ENCODE measurements at regions not wholly inside any gene's neighbourhood (a gene's known extent, or its start where the extent isn't known, plus 50 kb on each side); places are given as distances from the start of the nearest gene placed in this dataset.
"Not testable (repeated sequence)": the region's sequence is repeated elsewhere in the genome, so short reads cannot be mapped to it uniquely, and the experiment has no call there.

- DNase-seq (ENCODE audit: low read depth in 1 of 2, low spot score in 1 of 2) = no peak
- Histone ChIP-seq H3K9me3 (no peaks in the 10 kb centered on the region), H3K4me2 (no peak overlapping the region), H3K27ac (no peak overlapping the region), H3K4me3 (no peak overlapping the region), H3K4me1 (no peaks in the 10 kb centered on the region)
- no peak for FAIRE-seq
- ChIA-PET CTCF (no interaction called here), POLR2A (no interaction called here)
- 13% methylated on average over 4 of the region's 4 CpGs for WGBS (ENCODE audit: missing lambda C conversion rate)
- ATAC-seq = no peak
- TF ChIP-seq E2F6 (IDR thresholded peaks at IDR 0.05; ENCODE audit: borderline replicate concordance, low read depth) (no peak), RCOR1 (IDR thresholded peaks at IDR 0.05; ENCODE audit: low read depth, low read length) (no peak), MAFK (IDR thresholded peaks at IDR 0.05; ENCODE audit: partially characterized antibody) (no peak), NFE2L2 (conservative IDR thresholded peaks at IDR 0.05; ENCODE audit: low read length) (no peak), KDM5A (IDR thresholded peaks at IDR 0.05) (no peak), HOXB13 (CRISPR knock-in tag; IDR thresholded peaks at IDR 0.05; ENCODE audit: low read depth) (no peak), POLR2AphosphoS2 (conservative IDR thresholded peaks at IDR 0.05; ENCODE audit: low read length) (no peak), JUNB (IDR thresholded peaks at IDR 0.05) (no peak), SREBF2 (IDR thresholded peaks at IDR 0.05) (no peak), MYC (IDR thresholded peaks at IDR 0.05; ENCODE audit: borderline replicate concordance, low read length) (no peak), ZNF302 (CRISPR knock-in tag; IDR thresholded peaks at IDR 0.05) (no peak), REST (IDR thresholded peaks at IDR 0.05) (no peak), CHD4 (IDR thresholded peaks at IDR 0.05; ENCODE audit: borderline replicate concordance) (no peak), EHF (CRISPR knock-in tag; IDR thresholded peaks at IDR 0.05) (no peak)
- TF ChIP-seq, protein P1, sequence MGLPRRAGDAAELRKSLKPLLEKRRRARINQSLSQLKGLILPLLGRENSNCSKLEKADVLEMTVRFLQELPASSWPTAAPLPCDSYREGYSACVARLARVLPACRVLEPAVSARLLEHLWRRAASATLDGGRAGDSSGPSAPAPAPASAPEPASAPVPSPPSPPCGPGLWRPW (IDR thresholded peaks at IDR 0.05) = no peak
Measured at GRCh38 chr1:72997624-72998023, 715.3 kb upstream of the NEGR1 start.

DNA sequence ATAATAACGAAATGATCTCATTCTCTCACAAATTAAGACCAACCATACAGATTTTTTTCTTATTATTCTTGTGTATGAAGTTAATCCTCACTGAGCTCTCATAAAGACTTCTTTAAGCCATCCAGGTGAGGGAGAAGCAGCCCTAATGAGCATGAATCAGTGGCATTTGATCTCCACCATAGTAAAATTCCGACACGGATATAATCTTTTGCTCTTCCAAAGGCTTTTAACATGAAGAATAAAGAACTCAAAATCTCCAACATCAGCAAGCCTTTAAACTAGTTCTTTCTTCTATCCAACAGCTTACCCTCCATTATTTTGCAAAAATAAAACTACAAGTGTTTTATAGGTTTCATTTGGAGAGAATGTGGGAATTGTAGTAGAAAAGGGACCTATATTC, 714.7 kb upstream of the NEGR1 start:
- 2% methylated on average over 3 of the region's 3 CpGs for WGBS (ENCODE audit: missing lambda C conversion rate)
- ChIA-PET POLR2A (no interaction called here), CTCF (no interaction called here)
- no peak for DNase-seq (ENCODE audit: low read depth in 1 of 2, low spot score in 1 of 2)
- no peak for ATAC-seq
- no peak for FAIRE-seq
- no peak for TF ChIP-seq SMC3 (IDR thresholded peaks at IDR 0.05)
- no peak for TF ChIP-seq GATA3 (IDR thresholded peaks at IDR 0.05; ENCODE audit: borderline replicate concordance)
- no peak for TF ChIP-seq POLR2AphosphoS2 (conservative IDR thresholded peaks at IDR 0.05; ENCODE audit: low read length)
- no peak for TF ChIP-seq KDM5A (IDR thresholded peaks at IDR 0.05)
- H3K27ac ChIP-seq = no peak overlapping the region
- H3K9me3 ChIP-seq = no peaks in the 10 kb centered on the region
- H3K4me1 ChIP-seq = no peaks in the 10 kb centered on the region
- no peak overlapping the region for H3K4me3 ChIP-seq
- H3K4me2 ChIP-seq = no peak overlapping the region

DNA sequence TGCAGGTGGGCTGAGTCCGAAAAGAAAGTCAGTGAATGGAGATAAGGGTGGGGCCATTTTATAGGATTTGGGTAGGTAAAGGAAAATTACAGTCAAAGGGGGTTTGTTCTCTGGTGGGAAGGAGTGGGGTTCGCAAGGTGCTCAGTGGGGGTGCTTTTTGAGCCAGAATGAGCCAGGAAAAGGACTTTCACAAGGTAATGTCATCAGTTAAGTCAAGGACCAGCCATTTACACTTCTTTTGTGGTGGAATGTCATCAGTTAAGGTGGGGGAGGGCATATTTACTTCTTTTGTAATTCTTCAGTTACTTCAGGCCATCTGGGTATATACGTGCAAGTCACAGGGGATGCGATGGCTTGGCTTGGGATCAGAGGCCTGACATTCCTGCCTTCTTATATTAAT, 705.5 kb upstream of the NEGR1 start:
- H3K4me3 ChIP-seq; FAIRE-seq; CTCF ChIA-PET; H3K4me1 ChIP-seq; ATAC-seq; POLR2A ChIA-PET; H3K9me3 ChIP-seq; H3K4me2 ChIP-seq; DNase-seq (ENCODE audit: low read depth in 1 of 2, low spot score in 1 of 2); H3K27ac ChIP-seq: not testable (repeated sequence)
- WGBS (ENCODE audit: missing lambda C conversion rate) = 11% methylated on average over 4 of the region's 4 CpGs
